Endothelial cell (in vitro differentiated cells): ENCODE measurements at regions not wholly inside any gene's neighbourhood (a gene's known extent, or its start where the extent isn't known, plus 50 kb on each side); places are given as distances from the start of the nearest gene placed in this dataset.

Experiments used
- DNase-seq: peaks from one replicate; pipeline ENCODE4 v3.0.0; 2021; ENCODE audit warnings: low spot score
- H3K27ac Mint-ChIP-seq: one replicate; pipeline ENCODE4 v1.8.0; 2021; ENCODE audit warnings: mixed read lengths, inconsistent platforms; ENCODE audit not compliant: unreplicated experiment
- H3K27me3 Mint-ChIP-seq: one replicate; pipeline ENCODE4 v1.8.0; 2021; ENCODE audit warnings: mild to moderate bottlenecking, moderate library complexity, mixed read lengths, inconsistent platforms; ENCODE audit not compliant: unreplicated experiment
- H3K36me3 Mint-ChIP-seq: one replicate; pipeline ENCODE4 v1.8.0; 2021; ENCODE audit warnings: mild to moderate bottlenecking, low read depth, mixed read lengths, inconsistent platforms; ENCODE audit not compliant: unreplicated experiment
- H3K4me1 Mint-ChIP-seq: one replicate; pipeline ENCODE4 v1.8.0; 2021; ENCODE audit warnings: mild to moderate bottlenecking, mixed read lengths, inconsistent platforms; ENCODE audit not compliant: unreplicated experiment
- H3K4me3 Mint-ChIP-seq: one replicate; pipeline ENCODE4 v1.8.0; 2021; ENCODE audit warnings: mild to moderate bottlenecking, mixed read lengths, inconsistent platforms; ENCODE audit not compliant: unreplicated experiment
- H3K9me3 Mint-ChIP-seq: one replicate; pipeline ENCODE4 v1.8.0; 2021; ENCODE audit warnings: mixed read lengths, inconsistent platforms; ENCODE audit not compliant: unreplicated experiment
- TF ChIP-seq, protein P1 (sequence below): fragments of 200-600 bp; sonication (generic); IDR thresholded peaks from one replicate; pipeline ENCODE4 v1.5.0; 2021; ENCODE audit warnings: antibody characterized with exemption; ENCODE audit not compliant: unreplicated experiment

DNA sequence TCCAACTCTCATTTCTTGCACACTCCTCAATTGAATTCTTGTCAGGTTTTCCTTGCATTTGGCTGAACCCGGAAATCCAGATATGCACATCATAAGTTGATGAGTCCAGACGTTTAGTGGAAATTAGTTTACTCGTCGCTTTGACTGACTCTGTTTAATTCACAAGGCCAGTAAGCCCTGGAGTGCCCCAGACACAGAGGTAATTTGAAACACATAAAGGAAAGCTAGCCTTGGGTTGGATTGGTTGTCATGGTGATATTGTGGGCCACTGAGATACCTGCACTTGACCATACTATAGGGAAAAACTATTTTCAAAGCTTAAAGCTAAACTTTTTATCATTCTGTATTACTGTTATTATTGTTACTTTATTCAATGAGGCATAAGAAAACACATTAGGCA, 178.3 kb upstream of the CA10 start:
- Mint-ChIP-seq H3K9me3 (no peaks in the 10 kb centered on the region), H3K4me3 (no peak overlapping the region), H3K36me3 (no peaks in the 10 kb centered on the region), H3K4me1 (no peaks in the 10 kb centered on the region), H3K27ac (no peak overlapping the region), H3K27me3 (peaks cover 2% of the 10 kb centered on the region)
- TF ChIP-seq, protein P1, sequence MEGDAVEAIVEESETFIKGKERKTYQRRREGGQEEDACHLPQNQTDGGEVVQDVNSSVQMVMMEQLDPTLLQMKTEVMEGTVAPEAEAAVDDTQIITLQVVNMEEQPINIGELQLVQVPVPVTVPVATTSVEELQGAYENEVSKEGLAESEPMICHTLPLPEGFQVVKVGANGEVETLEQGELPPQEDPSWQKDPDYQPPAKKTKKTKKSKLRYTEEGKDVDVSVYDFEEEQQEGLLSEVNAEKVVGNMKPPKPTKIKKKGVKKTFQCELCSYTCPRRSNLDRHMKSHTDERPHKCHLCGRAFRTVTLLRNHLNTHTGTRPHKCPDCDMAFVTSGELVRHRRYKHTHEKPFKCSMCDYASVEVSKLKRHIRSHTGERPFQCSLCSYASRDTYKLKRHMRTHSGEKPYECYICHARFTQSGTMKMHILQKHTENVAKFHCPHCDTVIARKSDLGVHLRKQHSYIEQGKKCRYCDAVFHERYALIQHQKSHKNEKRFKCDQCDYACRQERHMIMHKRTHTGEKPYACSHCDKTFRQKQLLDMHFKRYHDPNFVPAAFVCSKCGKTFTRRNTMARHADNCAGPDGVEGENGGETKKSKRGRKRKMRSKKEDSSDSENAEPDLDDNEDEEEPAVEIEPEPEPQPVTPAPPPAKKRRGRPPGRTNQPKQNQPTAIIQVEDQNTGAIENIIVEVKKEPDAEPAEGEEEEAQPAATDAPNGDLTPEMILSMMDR: no peak
- no peak for DNase-seq

DNA sequence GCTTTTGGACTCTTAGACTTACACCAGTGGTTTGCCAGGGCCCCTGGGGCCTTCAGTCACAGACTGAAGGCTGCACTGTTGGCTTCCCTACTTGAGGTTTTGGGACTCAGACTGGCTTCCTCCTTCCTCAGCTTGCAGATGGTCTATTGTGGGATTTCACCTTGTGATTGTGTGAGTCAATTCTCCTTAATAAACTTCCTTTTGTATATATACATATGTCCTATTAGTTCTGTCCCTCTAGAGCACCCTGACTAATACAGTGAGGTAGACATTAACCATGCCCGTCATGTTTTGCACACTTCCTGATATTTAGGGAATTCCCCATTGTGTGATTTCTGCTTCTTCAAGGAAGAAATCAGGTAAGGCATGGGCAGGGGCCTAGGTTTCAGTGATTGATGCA, 147.8 kb upstream of the CA10 start:
- TF ChIP-seq, protein P1: no peak
- Mint-ChIP-seq H3K4me3 (no peak overlapping the region), H3K36me3 (no peaks in the 10 kb centered on the region), H3K27me3 (no peaks in the 10 kb centered on the region), H3K9me3 (no peaks in the 10 kb centered on the region), H3K27ac (no peak overlapping the region), H3K4me1 (no peaks in the 10 kb centered on the region)
- DNase-seq: no peak

DNA sequence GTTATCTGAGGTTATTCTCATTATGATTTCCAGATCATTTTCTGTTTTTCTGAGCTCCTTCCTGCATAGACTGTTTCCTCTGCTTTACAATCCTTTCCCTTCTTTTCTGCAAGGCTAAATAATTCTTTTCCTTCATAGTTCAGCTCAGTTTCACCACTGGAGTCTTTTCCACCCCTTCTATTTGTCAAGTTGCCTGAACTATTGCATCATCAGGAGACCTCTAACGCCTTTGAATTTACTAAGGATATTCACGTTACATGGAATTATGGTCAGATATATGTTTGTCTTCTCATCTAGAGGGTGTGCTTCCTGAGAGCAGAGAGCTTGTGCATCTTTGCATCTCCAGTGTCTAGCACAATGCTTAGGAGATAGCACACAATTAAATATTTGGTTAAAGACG, 140.4 kb upstream of the CA10 start:
- Mint-ChIP-seq H3K27me3 (no peaks in the 10 kb centered on the region), H3K9me3 (no peaks in the 10 kb centered on the region), H3K4me1 (no peaks in the 10 kb centered on the region), H3K36me3 (no peaks in the 10 kb centered on the region), H3K27ac (no peak overlapping the region), H3K4me3 (no peak overlapping the region)
- TF ChIP-seq, protein P1: no peak
- no peak for DNase-seq

DNA sequence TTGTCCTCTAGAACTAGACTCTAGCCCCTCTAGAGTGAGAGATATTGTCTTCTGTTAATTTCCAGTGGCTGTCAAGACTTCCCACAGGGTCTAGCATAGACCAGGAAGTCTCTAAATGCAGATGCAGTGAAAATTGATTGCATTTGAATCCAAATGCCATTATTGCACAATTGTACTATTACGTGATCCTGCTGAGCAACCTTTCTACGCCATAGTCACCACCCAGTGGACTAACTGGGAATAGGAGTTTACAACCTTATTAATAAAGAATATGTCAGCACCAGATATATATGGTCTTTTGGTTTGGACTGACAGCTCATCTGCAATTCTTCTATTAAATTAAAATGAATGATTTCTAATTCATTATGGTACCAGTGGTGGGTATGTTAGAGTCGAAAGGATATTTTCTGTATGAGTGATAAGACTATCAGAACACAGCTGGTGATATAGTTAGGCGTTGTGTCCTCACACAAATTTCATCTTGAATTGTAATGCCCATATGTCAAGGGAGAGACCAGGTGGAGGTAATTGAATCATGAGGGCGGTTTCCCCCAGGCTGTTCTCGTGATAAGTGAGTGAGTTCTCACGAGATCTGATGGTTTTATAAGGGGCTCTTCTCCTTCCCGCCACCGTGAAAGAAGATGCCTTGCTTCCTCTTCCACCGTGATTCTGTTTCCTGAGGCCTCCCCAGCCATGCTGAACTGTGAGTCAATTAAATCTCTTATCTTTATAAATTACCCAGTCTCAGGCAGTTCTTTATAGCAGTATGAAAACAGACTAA, 138.9 kb upstream of the CA10 start:
- Mint-ChIP-seq H3K27me3 (no peaks in the 10 kb centered on the region), H3K36me3 (no peaks in the 10 kb centered on the region), H3K4me3 (no peak overlapping the region), H3K4me1 (no peaks in the 10 kb centered on the region), H3K27ac (no peak overlapping the region), H3K9me3 (no peaks in the 10 kb centered on the region)
- no peak for DNase-seq
- TF ChIP-seq, protein P1: no peak

DNA sequence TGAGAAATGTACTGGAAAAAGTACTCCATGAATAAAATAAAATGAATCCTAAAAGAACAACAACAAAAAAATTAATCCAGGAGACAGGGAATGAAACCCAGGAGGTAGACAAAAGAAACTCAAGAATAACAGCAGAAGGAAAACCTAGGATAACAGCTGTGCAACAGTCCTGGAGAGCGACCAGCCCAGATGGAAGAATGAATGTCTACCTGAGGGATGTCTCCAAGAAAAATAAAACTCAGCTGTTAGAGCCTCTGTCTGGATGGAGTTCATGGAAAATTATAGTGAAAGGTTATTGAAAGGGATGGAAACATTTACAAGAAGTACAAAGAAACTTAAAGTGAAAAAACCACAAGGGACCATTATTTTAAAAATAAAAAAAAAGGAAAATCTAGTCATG, 135.8 kb upstream of the CA10 start:
- Mint-ChIP-seq H3K4me1 (no peaks in the 10 kb centered on the region), H3K36me3 (no peaks in the 10 kb centered on the region), H3K27ac (no peak overlapping the region), H3K27me3 (peaks cover 2% of the 10 kb centered on the region), H3K4me3 (no peak overlapping the region), H3K9me3 (peaks cover 6% of the 10 kb centered on the region)
- DNase-seq: no peak
- TF ChIP-seq, protein P1: no peak
